GM23248 (cell line): ENCODE measurements at regions not wholly inside any gene's neighbourhood (a gene's known extent, or its start where the extent isn't known, plus 50 kb on each side); places are given as distances from the start of the nearest gene placed in this dataset.

ENCODE experiments used
- EZH2 ChIP-seq: fragments of 200-600 bp; sonication (generic); IDR thresholded peaks from 2 replicates; pipeline ENCODE4 v1.6.1; 2018; ENCODE audit warnings: antibody characterized with exemption, mild to moderate bottlenecking; ENCODE audit not compliant: insufficient read depth, poor library complexity, severe bottlenecking
- EZH2phosphoT487 ChIP-seq: fragments of 200-600 bp; sonication (generic); IDR thresholded peaks from 2 replicates; pipeline ENCODE4 v1.6.1; 2018; ENCODE audit warnings: antibody characterized with exemption, moderate library complexity, mild to moderate bottlenecking, low read depth; ENCODE audit not compliant: insufficient read depth

GRCh38 chr22:35476341-35476740 lies 64.3 kb upstream of the RASD2 start:
- TF ChIP-seq EZH2phosphoT487: no peak
- no peak for TF ChIP-seq EZH2
